Transverse colon (tissue), 4 donors: ENCODE measurements at regions not wholly inside any gene's neighbourhood (a gene's known extent, or its start where the extent isn't known, plus 50 kb on each side); places are given as distances from the start of the nearest gene placed in this dataset.

ENCODE experiments used
- DNase-seq: peaks from one replicate; pipeline ENCODE4 v3.0.0-alpha.2; 2019
- H3K27ac ChIP-seq, 4 donors: fragments of 200-600 bp; sonication (generic); 2 replicates each; pipeline ENCODE4 v1.5.1; 2016 to 2018; ENCODE audit warnings: inconsistent platforms in 4 of 4
- H3K27me3 ChIP-seq: fragments of 200-600 bp; sonication (generic); 2 replicates; pipeline ENCODE4 v1.5.1; 2017; ENCODE audit warnings: inconsistent platforms
- H3K36me3 ChIP-seq, 4 donors: fragments of 200-600 bp; sonication (generic); 2 replicates each; pipeline ENCODE4 v1.5.1; 2017 to 2019; ENCODE audit warnings: inconsistent platforms in 4 of 4
- H3K4me1 ChIP-seq, 4 donors: fragments of 200-600 bp; sonication (generic); 2 replicates each; pipeline ENCODE4 v1.5.1; 2017 to 2020; ENCODE audit warnings: inconsistent platforms in 4 of 4
- H3K4me3 ChIP-seq, 4 donors: fragments of 200-600 bp; sonication (generic); 1 replicate in 1 of 4; 2 replicates in 3 of 4; pipeline versions ENCODE4 v1.5.1 to v1.6.1; 2017 to 2019; ENCODE audit warnings: inconsistent platforms in 4 of 4
- H3K9me3 ChIP-seq, 2 donors: fragments of 200-600 bp; sonication (generic); 2 replicates each; pipeline ENCODE4 v1.5.1; 2017 to 2019; ENCODE audit warnings: inconsistent platforms in 2 of 2
- EP300 ChIP-seq: sonication (generic); formaldehyde crosslinking; IDR thresholded peaks from one replicate; pipeline ENCODE4 v1.6.1; 2017; ENCODE audit warnings: antibody characterized with exemption, low read depth
- POLR2A ChIP-seq: fragments of 450-650 bp; IDR thresholded peaks from one replicate; pipeline ENCODE4 v1.6.1; 2016; ENCODE audit warnings: antibody characterized with exemption, mild to moderate bottlenecking, moderate library complexity
- POLR2AphosphoS5 ChIP-seq, 3 donors: sonication (generic); formaldehyde crosslinking; IDR thresholded peaks; one replicate each; pipeline ENCODE4 v1.6.1; 2016; ENCODE audit warnings: antibody characterized with exemption in 3 of 3
- WGBS, 2 donors: methylation state at CpG; one replicate each; pipeline ENCODE4 v1.1.5; 2018; ENCODE audit warnings: low coverage in 1 of 2; 5-methylcytosine and 5-hydroxymethylcytosine counted together
- in situ Hi-C, 4 donors: fragments of 200-750 bp; cut with MboI; loops; one replicate each; pipeline versions ENCODE4 v1.15.0 to v1.15.1; 2017; ENCODE audit warnings: low sequenced_read_pairs in 3 of 4, low pct_ligation_motif_present in 1 of 4, low pct_unique_long_range_greater_than_20kb in 1 of 4
- intact Hi-C: fragments of 100-400 bp; cut with DNase I; formaldehyde crosslinking; loops from one replicate; pipeline ENCODE4 v1.15.1; 2023; ENCODE audit warnings: low total_unique reads
- TF ChIP-seq, protein P1 (sequence below), 5 experiments: fragments of 200-600 bp in 3 of 5; fragments of 450-650 bp in 2 of 5; sonication (generic) in 3 of 5; IDR thresholded peaks; 1 replicate in 2 of 5; 2 replicates in 3 of 5; pipeline ENCODE4 v1.5.1; 2016 to 2017; ENCODE audit warnings: antibody characterized with exemption in 5 of 5, inconsistent platforms in 3 of 5, mild to moderate bottlenecking in 2 of 5, moderate library complexity in 1 of 5

GRCh38 chr13:73782450-73783449, 351.5 kb downstream of the KLF12 start:
- Histone ChIP-seq H3K4me1 (no peaks in the 10 kb centered on the region), H3K36me3 (no peaks in the 10 kb centered on the region), H3K4me3 (no peak overlapping the region), H3K27ac (no peak overlapping the region), H3K9me3 (no peaks in the 10 kb centered on the region), H3K27me3 (no peaks in the 10 kb centered on the region)
- TF ChIP-seq POLR2A (no peak), EP300 (no peak), POLR2AphosphoS5 (IDR thresholded peaks at IDR 0.05) (no peak)
- TF ChIP-seq, protein P1, sequence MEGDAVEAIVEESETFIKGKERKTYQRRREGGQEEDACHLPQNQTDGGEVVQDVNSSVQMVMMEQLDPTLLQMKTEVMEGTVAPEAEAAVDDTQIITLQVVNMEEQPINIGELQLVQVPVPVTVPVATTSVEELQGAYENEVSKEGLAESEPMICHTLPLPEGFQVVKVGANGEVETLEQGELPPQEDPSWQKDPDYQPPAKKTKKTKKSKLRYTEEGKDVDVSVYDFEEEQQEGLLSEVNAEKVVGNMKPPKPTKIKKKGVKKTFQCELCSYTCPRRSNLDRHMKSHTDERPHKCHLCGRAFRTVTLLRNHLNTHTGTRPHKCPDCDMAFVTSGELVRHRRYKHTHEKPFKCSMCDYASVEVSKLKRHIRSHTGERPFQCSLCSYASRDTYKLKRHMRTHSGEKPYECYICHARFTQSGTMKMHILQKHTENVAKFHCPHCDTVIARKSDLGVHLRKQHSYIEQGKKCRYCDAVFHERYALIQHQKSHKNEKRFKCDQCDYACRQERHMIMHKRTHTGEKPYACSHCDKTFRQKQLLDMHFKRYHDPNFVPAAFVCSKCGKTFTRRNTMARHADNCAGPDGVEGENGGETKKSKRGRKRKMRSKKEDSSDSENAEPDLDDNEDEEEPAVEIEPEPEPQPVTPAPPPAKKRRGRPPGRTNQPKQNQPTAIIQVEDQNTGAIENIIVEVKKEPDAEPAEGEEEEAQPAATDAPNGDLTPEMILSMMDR (IDR thresholded peaks at IDR 0.05): no peak
- in situ Hi-C loops: no loop called here
- 85 to 99% methylated on average over 6 of the region's 6 CpGs for WGBS, 2 donors
- intact Hi-C loops: no loop called here
- DNase-seq: no peak

- in situ Hi-C loops: no loop called here
- H3K36me3 ChIP-seq: no peaks in the 10 kb centered on the region
These were observed 352.8 kb downstream of the KLF12 start for GRCh38 chr13:73781384-73781783.

GRCh38 chr13:73779881-73780280, 354.3 kb downstream of the KLF12 start:
- Histone ChIP-seq H3K4me3 (no peak overlapping the region), H3K27me3 (no peaks in the 10 kb centered on the region), H3K27ac (no peak overlapping the region), H3K4me1 (peaks cover 0 to 4% (median 0%) of the 10 kb centered on the region in 4 donors), H3K9me3 (no peaks in the 10 kb centered on the region), H3K36me3 (no peaks in the 10 kb centered on the region)
- intact Hi-C loops: no loop called here
- DNase-seq: no peak
- TF ChIP-seq POLR2AphosphoS5 (IDR thresholded peaks at IDR 0.05): no peak
- WGBS, 2 donors: 97 to 100% methylated on average over 1 of the region's 1 CpG
- in situ Hi-C loops: no loop called here

More at GRCh38 chr13:73781384-73781783, 352.8 kb downstream of the KLF12 start:
- H3K4me3 ChIP-seq: no peak overlapping the region
- no peak overlapping the region for H3K27ac ChIP-seq
- peaks cover 0 to 1% (median 0%) of the 10 kb centered on the region in 4 donors for H3K4me1 ChIP-seq
- intact Hi-C loops: no loop called here
- no peaks in the 10 kb centered on the region for H3K27me3 ChIP-seq
- DNase-seq: no peak
- no peaks in the 10 kb centered on the region for H3K9me3 ChIP-seq
- TF ChIP-seq POLR2A (no peak), EP300 (no peak), POLR2AphosphoS5 (IDR thresholded peaks at IDR 0.05) (no peak)
- TF ChIP-seq, protein P1 (IDR thresholded peaks at IDR 0.05): no peak

- H3K4me1 ChIP-seq: peaks cover 0 to 4% (median 0%) of the 10 kb centered on the region in 4 donors
- WGBS, 2 donors: 91 to 95% methylated on average over 9 to 17 of the region's 17 CpGs
- in situ Hi-C loops: no loop called here
- TF ChIP-seq, protein P1 (IDR thresholded peaks at IDR 0.05): no peak
- TF ChIP-seq EP300 (no peak), POLR2A (no peak), POLR2AphosphoS5 (IDR thresholded peaks at IDR 0.05) (no peak)
- no peak overlapping the region for H3K27ac ChIP-seq
- H3K4me3 ChIP-seq: no peak overlapping the region
- no peaks in the 10 kb centered on the region for H3K36me3 ChIP-seq
- no peak for DNase-seq
- H3K27me3 ChIP-seq: no peaks in the 10 kb centered on the region
- no peaks in the 10 kb centered on the region for H3K9me3 ChIP-seq
- intact Hi-C loops: no loop called here
These were observed 355.9 kb downstream of the KLF12 start for GRCh38 chr13:73778242-73778864.
